ENCODE measurements at regions not wholly inside any gene's neighbourhood (a gene's known extent, or its start where the extent isn't known, plus 50 kb on each side); places are given as distances from the start of the nearest gene placed in this dataset.

- TF ChIP-seq CTCF (IDR thresholded peaks at IDR 0.05): no peak
- TF ChIP-seq POLR2A (IDR thresholded peaks at IDR 0.05): no peak
Observed at GRCh38 chr13:111659219-111659775, 338.9 kb downstream of the TEX29 start.

All from testis (tissue), 2 donors.